ENCODE measurements at regions not wholly inside any gene's neighbourhood (a gene's known extent, or its start where the extent isn't known, plus 50 kb on each side); places are given as distances from the start of the nearest gene placed in this dataset.

GRCh38 chr18:10361660-10362059 lies 92.8 kb upstream of the APCDD1 start:
- FAIRE-seq = no peak
- TF ChIP-seq CTCF (IDR thresholded peaks at IDR 0.05; ENCODE audit: insufficient read depth, missing control alignments) = no peak
- no peak for DNase-seq (ENCODE audit: insufficient read length, low spot score)

GRCh38 chr18:10365021-10365500 lies 89.4 kb upstream of the APCDD1 start:
- no peak for FAIRE-seq
- no peak for TF ChIP-seq CTCF (IDR thresholded peaks at IDR 0.05; ENCODE audit: insufficient read depth, missing control alignments)
- no peak for DNase-seq (ENCODE audit: insufficient read length, low spot score)

GRCh38 chr18:10365901-10366300 lies 88.5 kb upstream of the APCDD1 start:
- TF ChIP-seq CTCF (IDR thresholded peaks at IDR 0.05; ENCODE audit: insufficient read depth, missing control alignments) = no peak
- no peak for DNase-seq (ENCODE audit: insufficient read length, low spot score)
- no peak for FAIRE-seq

- DNase-seq (ENCODE audit: insufficient read length, low spot score) = no peak
- no peak for TF ChIP-seq CTCF (IDR thresholded peaks at IDR 0.05; ENCODE audit: insufficient read depth, missing control alignments)
- FAIRE-seq = no peak
Measured at GRCh38 chr18:10367836-10368235, 86.6 kb upstream of the APCDD1 start.

GRCh38 chr18:10368456-10369453 lies 85.7 kb upstream of the APCDD1 start:
- FAIRE-seq = no peak
- TF ChIP-seq CTCF (IDR thresholded peaks at IDR 0.05; ENCODE audit: insufficient read depth, missing control alignments) = no peak
- no peak for DNase-seq (ENCODE audit: insufficient read length, low spot score)

- FAIRE-seq (no peak), DNase-seq (ENCODE audit: insufficient read length, low spot score) (no peak)
Measured at GRCh38 chr18:10370716-10371115, 83.7 kb upstream of the APCDD1 start.

More at GRCh38 chr18:10370716-10371115, 83.7 kb upstream of the APCDD1 start:
- no peak for TF ChIP-seq CTCF (IDR thresholded peaks at IDR 0.05; ENCODE audit: insufficient read depth, missing control alignments)

All from D721Med (cell line).